Thymus (tissue), 11 donors: ENCODE measurements at regions not wholly inside any gene's neighbourhood (a gene's known extent, or its start where the extent isn't known, plus 50 kb on each side); places are given as distances from the start of the nearest gene placed in this dataset.
"Not testable (repeated sequence)": the region's sequence is repeated elsewhere in the genome, so short reads cannot be mapped to it uniquely, and the experiment has no call there.

ENCODE experiments used
- DNase-seq, 9 donors: peaks; one replicate each; pipeline ENCODE4 v3.0.0-alpha.2; 2013; ENCODE audit warnings: low spot score in 9 of 9, low read depth in 6 of 9, missing footprints in 1 of 9
- H3K27ac ChIP-seq, 2 donors: one replicate each; pipeline ENCODE4 v1.5.1; 2013; ENCODE audit warnings: control low read depth in 1 of 2, low read depth in 1 of 2, low read length in 1 of 2, mild to moderate bottlenecking in 1 of 2, moderate library complexity in 1 of 2
- H3K27me3 ChIP-seq, 2 donors: one replicate each; pipeline ENCODE4 v1.5.1; 2013; ENCODE audit warnings: low read length in 1 of 2; ENCODE audit not compliant: control insufficient read depth in 2 of 2, insufficient read depth in 1 of 2
- H3K36me3 ChIP-seq, 2 donors: one replicate each; pipeline ENCODE4 v1.5.1; 2013; ENCODE audit warnings: low read length in 1 of 2, mild to moderate bottlenecking in 1 of 2, moderate library complexity in 1 of 2; ENCODE audit not compliant: control insufficient read depth in 2 of 2, insufficient read depth in 2 of 2
- H3K4me1 ChIP-seq, 2 donors: one replicate each; pipeline ENCODE4 v1.5.1; 2013; ENCODE audit warnings: low read length in 2 of 2; ENCODE audit not compliant: control insufficient read depth in 2 of 2, insufficient read depth in 2 of 2
- H3K4me3 ChIP-seq, 2 donors: one replicate each; pipeline ENCODE4 v1.5.1; 2013; ENCODE audit warnings: low read length in 2 of 2, control low read depth in 1 of 2, mild to moderate bottlenecking in 1 of 2
- H3K9me3 ChIP-seq, 2 donors: one replicate each; pipeline ENCODE4 v1.5.1; 2013; ENCODE audit warnings: low read length in 1 of 2, mild to moderate bottlenecking in 1 of 2; ENCODE audit not compliant: control insufficient read depth in 2 of 2, insufficient read depth in 1 of 2
- WGBS: extraction: QIAGEN DNeasy Blood & Tissue Kit; methylation state at CpG from one replicate; pipeline ENCODE4 v1.1.7; 2013; 5-methylcytosine and 5-hydroxymethylcytosine counted together
- donor health status: healthy.

DNA sequence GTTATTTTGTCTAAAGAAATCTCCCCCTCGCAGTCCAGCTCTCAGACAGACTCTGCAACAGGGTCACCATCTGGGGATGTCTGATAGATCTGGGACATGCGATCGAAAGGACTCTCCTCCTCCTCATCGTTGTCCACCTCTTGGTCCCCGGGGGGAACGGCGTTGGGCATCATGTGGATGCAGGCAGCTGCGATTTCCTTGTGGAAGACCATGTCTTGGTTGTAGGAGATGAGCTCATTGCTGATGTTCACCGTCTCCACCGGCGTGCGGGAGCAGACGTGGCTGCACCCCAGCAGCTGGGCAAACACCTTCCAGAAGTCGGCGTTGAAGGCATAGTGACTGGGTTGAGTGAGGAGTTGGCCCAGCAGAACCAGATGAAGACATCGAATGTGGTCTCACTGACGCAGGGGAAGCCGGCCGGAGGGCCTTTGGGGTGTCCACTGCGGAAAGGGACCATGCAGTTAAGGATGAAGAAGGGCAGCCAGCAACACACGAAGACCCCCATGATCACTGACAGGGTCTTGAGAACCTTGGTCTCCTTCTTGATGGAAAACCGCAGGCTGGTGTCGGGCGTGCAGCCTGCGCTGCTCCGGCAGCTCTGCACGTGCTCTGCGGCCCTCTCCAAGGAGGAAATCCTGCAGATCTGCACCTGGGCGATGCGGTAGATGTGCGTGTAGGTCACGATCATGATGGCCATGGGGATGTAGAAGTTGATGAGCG lies 918.9 kb downstream of the RPIA start:
- WGBS, result 95% methylated on average over 33 of the region's 33 CpGs
- H3K27ac ChIP-seq, H3K4me1 ChIP-seq, H3K9me3 ChIP-seq, DNase-seq, H3K4me3 ChIP-seq, H3K36me3 ChIP-seq: not testable (repeated sequence)
- H3K27me3 ChIP-seq, result peaks cover 0 to 13% of the 10 kb centered on the region in 2 donors

DNA sequence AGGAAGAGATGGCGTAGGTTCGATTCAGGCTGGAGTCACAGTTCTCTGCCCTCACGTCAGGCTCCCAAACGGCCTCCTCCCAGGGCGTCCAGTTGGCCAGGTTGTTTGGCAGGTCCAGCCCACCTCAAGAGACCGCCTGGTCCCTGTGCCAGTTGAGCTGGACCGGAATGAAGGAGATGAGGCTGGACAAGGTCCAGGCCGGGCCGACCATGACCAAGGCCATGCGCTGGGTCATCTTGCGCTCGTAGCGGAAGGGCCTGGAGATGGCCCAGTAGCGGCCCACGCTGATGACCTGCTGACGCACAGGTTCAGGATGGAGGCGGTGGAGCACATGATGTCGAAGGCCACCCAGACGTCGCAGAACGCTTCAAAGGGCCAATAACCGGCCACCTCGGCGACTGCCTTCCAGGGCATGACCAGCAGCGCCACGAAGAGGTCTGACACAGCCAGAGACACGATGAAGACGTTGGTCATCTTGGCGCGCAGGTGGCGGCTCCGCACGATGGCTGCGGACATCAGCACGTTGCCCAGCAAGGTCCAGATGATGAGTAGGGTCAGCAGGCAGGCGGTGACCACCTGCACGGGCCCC lies 919.5 kb downstream of the RPIA start:
- not testable (repeated sequence) for H3K36me3 ChIP-seq, H3K4me3 ChIP-seq, H3K27ac ChIP-seq, DNase-seq, H3K9me3 ChIP-seq, H3K4me1 ChIP-seq
- 81% methylated on average over 37 of the region's 37 CpGs for WGBS
- peaks cover 0 to 13% of the 10 kb centered on the region in 2 donors for H3K27me3 ChIP-seq

DNA sequence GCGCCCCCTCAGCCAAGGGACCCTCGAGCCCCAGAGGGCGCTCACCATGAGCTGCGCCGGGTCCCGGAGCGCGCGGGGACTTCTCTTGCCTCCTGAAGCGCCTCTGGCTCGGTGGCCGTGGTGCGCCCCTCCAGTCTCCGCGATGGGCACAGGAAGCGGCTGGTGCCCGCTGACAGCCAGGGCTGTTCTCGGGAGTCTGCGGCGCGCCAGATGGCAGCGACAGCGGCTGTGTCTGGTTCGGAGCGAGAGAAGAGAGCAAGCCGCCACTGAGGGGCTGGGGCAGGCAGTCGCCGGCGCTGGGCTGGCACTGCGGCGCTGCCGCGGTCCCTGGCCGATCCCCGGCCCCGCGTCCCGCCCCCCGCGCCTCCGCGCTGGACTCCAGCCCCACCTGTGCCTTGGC lies 920.2 kb downstream of the RPIA start:
- 13% methylated on average over 41 of the region's 42 CpGs for WGBS
- DNase-seq, H3K36me3 ChIP-seq, H3K4me3 ChIP-seq, H3K4me1 ChIP-seq, H3K27ac ChIP-seq, H3K9me3 ChIP-seq: not testable (repeated sequence)
- H3K27me3 ChIP-seq, result peaks cover 0 to 13% of the 10 kb centered on the region in 2 donors

DNA sequence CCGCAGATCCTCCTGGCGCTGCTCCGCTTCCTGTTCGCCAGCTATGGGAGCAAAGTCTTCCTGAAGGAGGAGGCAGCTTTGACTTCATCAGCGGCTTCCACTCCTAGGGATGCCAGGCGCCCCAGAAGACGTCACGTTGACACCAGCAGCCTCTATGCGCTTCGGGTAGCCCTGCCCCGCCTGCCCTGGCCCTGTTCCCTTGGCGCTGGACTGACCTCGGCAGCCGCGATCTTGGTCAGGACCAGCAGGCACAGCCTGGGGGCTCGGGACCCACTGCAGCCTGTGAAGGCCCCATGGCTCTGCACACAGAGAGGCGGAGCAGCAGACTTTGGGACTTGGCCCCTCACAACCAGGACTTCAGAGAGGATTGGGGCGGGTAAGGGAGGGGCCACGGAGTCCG lies 957.8 kb downstream of the RPIA start:
- H3K9me3 ChIP-seq, DNase-seq, H3K27me3 ChIP-seq, H3K4me3 ChIP-seq, H3K4me1 ChIP-seq, H3K36me3 ChIP-seq, H3K27ac ChIP-seq: not testable (repeated sequence)
- 49% methylated on average over 13 of the region's 20 CpGs for WGBS

DNA sequence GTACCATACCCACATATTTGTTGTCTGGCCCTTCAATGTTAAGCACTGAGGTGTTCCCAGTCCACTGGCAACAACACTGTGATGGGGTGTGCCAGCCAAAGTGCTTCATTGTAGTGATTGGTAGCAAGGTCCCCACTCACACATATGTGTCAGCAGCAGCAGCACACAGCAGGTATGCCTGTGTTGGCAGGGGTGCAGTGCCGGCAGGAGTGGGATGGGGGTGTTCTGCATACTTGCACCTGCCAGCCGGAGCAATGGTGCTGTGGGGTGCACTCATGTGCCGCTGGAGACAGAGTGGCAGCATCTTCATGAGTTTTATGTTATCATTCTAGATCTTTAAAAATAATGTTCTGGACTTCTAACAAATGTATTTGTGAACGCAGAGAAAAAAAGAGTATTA lies 987.8 kb downstream of the RPIA start:
- H3K9me3 ChIP-seq, H3K27ac ChIP-seq, H3K27me3 ChIP-seq, H3K4me3 ChIP-seq, H3K36me3 ChIP-seq, DNase-seq, H3K4me1 ChIP-seq: not testable (repeated sequence)
- WGBS, result 95% methylated on average over 4 of the region's 4 CpGs
